ENCODE measurements at regions not wholly inside any gene's neighbourhood (a gene's known extent, or its start where the extent isn't known, plus 50 kb on each side); places are given as distances from the start of the nearest gene placed in this dataset.

DNA sequence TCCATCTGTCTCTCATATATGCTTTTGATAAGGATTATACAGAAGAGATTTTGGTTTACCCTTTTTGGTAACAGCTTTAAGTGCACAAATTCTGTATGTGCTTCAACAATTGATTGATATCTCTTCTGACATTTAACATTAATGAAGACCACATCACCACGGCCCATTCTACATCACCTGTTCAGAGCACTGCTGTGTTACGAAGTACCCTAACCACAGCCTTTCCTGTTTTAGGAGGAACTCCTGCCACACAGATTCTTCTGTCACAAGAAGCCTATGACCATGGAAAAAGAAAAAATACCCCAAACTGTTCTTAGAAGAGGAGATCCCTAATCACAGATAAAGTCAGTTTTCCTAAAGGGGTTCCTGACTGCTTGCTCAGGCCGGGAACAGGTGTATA lies 170.1 kb downstream of the NSUN3 start:
- TF ChIP-seq, protein P1, sequence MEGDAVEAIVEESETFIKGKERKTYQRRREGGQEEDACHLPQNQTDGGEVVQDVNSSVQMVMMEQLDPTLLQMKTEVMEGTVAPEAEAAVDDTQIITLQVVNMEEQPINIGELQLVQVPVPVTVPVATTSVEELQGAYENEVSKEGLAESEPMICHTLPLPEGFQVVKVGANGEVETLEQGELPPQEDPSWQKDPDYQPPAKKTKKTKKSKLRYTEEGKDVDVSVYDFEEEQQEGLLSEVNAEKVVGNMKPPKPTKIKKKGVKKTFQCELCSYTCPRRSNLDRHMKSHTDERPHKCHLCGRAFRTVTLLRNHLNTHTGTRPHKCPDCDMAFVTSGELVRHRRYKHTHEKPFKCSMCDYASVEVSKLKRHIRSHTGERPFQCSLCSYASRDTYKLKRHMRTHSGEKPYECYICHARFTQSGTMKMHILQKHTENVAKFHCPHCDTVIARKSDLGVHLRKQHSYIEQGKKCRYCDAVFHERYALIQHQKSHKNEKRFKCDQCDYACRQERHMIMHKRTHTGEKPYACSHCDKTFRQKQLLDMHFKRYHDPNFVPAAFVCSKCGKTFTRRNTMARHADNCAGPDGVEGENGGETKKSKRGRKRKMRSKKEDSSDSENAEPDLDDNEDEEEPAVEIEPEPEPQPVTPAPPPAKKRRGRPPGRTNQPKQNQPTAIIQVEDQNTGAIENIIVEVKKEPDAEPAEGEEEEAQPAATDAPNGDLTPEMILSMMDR (IDR thresholded peaks at IDR 0.05; ENCODE audit: low read depth, low read length, poor library complexity, severe bottlenecking): no peak
- no peak for TF ChIP-seq EZH2phosphoT487 (IDR thresholded peaks at IDR 0.05; ENCODE audit: borderline replicate concordance, low read length)

Data from DOHH2 (cell line).